GM19397 (cell line): ENCODE measurements at regions not wholly inside any gene's neighbourhood (a gene's known extent, or its start where the extent isn't known, plus 50 kb on each side); places are given as distances from the start of the nearest gene placed in this dataset.
"Not testable (repeated sequence)": the region's sequence is repeated elsewhere in the genome, so short reads cannot be mapped to it uniquely, and the experiment has no call there.

Experiments used
- ATAC-seq: cut with Tn5 transposase; IDR thresholded peaks from one replicate; pipeline ENCODE4 v1.9.1; 2021; ENCODE audit warnings: mild to moderate bottlenecking, moderate library complexity; ENCODE audit not compliant: unreplicated experiment

GRCh38 chr4:53885668-53886067, 178.7 kb downstream of the CHIC2 start:
- ATAC-seq: no peak

GRCh38 chr4:53877096-53877495, 187.3 kb downstream of the CHIC2 start:
- not testable (repeated sequence) for ATAC-seq

- ATAC-seq: no peak
Observed at GRCh38 chr4:53866055-53866454, 198.3 kb downstream of the CHIC2 start.

- no peak for ATAC-seq
Observed at GRCh38 chr4:53865054-53865453, 199.4 kb downstream of the CHIC2 start.

- ATAC-seq: no peak
Observed at GRCh38 chr4:53863736-53864365, 200.6 kb downstream of the CHIC2 start.

- no peak for ATAC-seq
Observed at GRCh38 chr4:53863158-53863557, 201.2 kb downstream of the CHIC2 start.

- ATAC-seq: no peak
Observed at GRCh38 chr4:53861856-53862610, 202.4 kb downstream of the CHIC2 start.

- ATAC-seq: no peak
Observed at GRCh38 chr4:53859305-53859704, 205.1 kb downstream of the CHIC2 start.

GRCh38 chr4:53858744-53859143, 205.7 kb downstream of the CHIC2 start:
- no peak for ATAC-seq

- ATAC-seq: no peak
Observed at GRCh38 chr4:53855581-53856250, 208.7 kb downstream of the CHIC2 start.

- ATAC-seq: no peak
Observed at GRCh38 chr4:53854991-53855568, 209.3 kb downstream of the CHIC2 start.

GRCh38 chr4:53852343-53852742, 212.1 kb downstream of the CHIC2 start:
- no peak for ATAC-seq

GRCh38 chr4:53847965-53848364, 216.4 kb downstream of the CHIC2 start:
- no peak for ATAC-seq

GRCh38 chr4:53844551-53844950, 219.9 kb downstream of the CHIC2 start:
- ATAC-seq: no peak

- no peak for ATAC-seq
Observed at GRCh38 chr4:53844133-53844532, 220.3 kb downstream of the CHIC2 start.

- ATAC-seq: no peak
Observed at GRCh38 chr4:53841711-53842110, 222.7 kb downstream of the CHIC2 start.

GRCh38 chr4:53840643-53841042, 223.8 kb downstream of the CHIC2 start:
- no peak for ATAC-seq

- ATAC-seq: not testable (repeated sequence)
Observed at GRCh38 chr4:53833302-53834003, 231.0 kb downstream of the CHIC2 start.

GRCh38 chr4:53832549-53832948, 231.9 kb downstream of the CHIC2 start:
- ATAC-seq: no peak

GRCh38 chr4:53830511-53830910, 233.9 kb downstream of the CHIC2 start:
- ATAC-seq: no peak
